ENCODE measurements at regions not wholly inside any gene's neighbourhood (a gene's known extent, or its start where the extent isn't known, plus 50 kb on each side); places are given as distances from the start of the nearest gene placed in this dataset.

- TF ChIP-seq POLR2A (IDR thresholded peaks at IDR 0.05) (no peak), CTCF (IDR thresholded peaks at IDR 0.05) (no peak)
Observed at GRCh38 chr6:105880030-105880492, 206.1 kb upstream of the PRDM1 start.
